Glutamatergic neuron (in vitro differentiated cells): ENCODE measurements at regions not wholly inside any gene's neighbourhood (a gene's known extent, or its start where the extent isn't known, plus 50 kb on each side); places are given as distances from the start of the nearest gene placed in this dataset.

Source experiments
- DNase-seq: peaks from one replicate; pipeline ENCODE4 v3.0.0; 2022
- H3K27ac Mint-ChIP-seq: one replicate; pipeline ENCODE4 v1.8.0; 2020; ENCODE audit warnings: mild to moderate bottlenecking, mixed read lengths, inconsistent platforms; ENCODE audit not compliant: unreplicated experiment
- H3K27me3 Mint-ChIP-seq: one replicate; pipeline ENCODE4 v1.8.0; 2020; ENCODE audit warnings: mild to moderate bottlenecking, moderate library complexity, mixed read lengths, inconsistent platforms; ENCODE audit not compliant: unreplicated experiment
- H3K36me3 Mint-ChIP-seq: one replicate; pipeline ENCODE4 v1.8.0; 2020; ENCODE audit warnings: mild to moderate bottlenecking, mixed read lengths, inconsistent platforms; ENCODE audit not compliant: unreplicated experiment
- H3K4me1 Mint-ChIP-seq: one replicate; pipeline ENCODE4 v1.8.0; 2020; ENCODE audit warnings: mild to moderate bottlenecking, low read depth, mixed read lengths, inconsistent platforms; ENCODE audit not compliant: unreplicated experiment
- H3K4me3 Mint-ChIP-seq: one replicate; pipeline ENCODE4 v1.8.0; 2020; ENCODE audit warnings: mild to moderate bottlenecking, mixed read lengths, inconsistent platforms; ENCODE audit not compliant: unreplicated experiment
- H3K9me3 Mint-ChIP-seq: one replicate; pipeline ENCODE4 v1.8.0; 2020; ENCODE audit warnings: mild to moderate bottlenecking, moderate library complexity, mixed read lengths, inconsistent platforms; ENCODE audit not compliant: unreplicated experiment
- TF ChIP-seq, protein P1 (sequence below): fragments of 200-600 bp; sonication (generic); IDR thresholded peaks from one replicate; pipeline ENCODE4 v1.5.0; 2021; ENCODE audit not compliant: partially characterized antibody, unreplicated experiment

DNA sequence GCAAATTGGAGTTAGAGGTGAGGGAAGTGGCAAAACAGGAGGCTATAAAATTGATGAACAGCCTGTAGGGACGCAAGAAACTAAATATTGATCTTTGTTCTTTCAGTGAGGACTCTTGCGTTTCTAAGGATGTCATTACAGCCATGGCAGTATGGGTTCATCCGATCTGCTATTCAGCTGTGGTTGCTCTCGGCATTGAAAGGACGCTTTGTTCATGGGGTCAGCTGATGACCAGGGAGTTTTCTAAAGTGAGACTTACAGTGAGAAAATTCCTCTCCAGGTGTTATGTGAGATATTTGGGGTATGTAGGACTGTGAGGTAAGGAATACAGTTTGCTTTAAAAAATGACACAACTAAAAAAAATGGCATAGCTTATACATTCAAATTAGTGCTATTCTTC is 52.7 kb upstream of the PELI1 start:
- H3K9me3 Mint-ChIP-seq: peaks cover 2% of the 10 kb centered on the region
- no peaks in the 10 kb centered on the region for H3K36me3 Mint-ChIP-seq
- H3K4me1 Mint-ChIP-seq: no peaks in the 10 kb centered on the region
- TF ChIP-seq, protein P1, sequence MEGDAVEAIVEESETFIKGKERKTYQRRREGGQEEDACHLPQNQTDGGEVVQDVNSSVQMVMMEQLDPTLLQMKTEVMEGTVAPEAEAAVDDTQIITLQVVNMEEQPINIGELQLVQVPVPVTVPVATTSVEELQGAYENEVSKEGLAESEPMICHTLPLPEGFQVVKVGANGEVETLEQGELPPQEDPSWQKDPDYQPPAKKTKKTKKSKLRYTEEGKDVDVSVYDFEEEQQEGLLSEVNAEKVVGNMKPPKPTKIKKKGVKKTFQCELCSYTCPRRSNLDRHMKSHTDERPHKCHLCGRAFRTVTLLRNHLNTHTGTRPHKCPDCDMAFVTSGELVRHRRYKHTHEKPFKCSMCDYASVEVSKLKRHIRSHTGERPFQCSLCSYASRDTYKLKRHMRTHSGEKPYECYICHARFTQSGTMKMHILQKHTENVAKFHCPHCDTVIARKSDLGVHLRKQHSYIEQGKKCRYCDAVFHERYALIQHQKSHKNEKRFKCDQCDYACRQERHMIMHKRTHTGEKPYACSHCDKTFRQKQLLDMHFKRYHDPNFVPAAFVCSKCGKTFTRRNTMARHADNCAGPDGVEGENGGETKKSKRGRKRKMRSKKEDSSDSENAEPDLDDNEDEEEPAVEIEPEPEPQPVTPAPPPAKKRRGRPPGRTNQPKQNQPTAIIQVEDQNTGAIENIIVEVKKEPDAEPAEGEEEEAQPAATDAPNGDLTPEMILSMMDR: no peak
- DNase-seq: no peak
- no peak overlapping the region for H3K27ac Mint-ChIP-seq
- no peak overlapping the region for H3K4me3 Mint-ChIP-seq
- peaks cover 2% of the 10 kb centered on the region for H3K27me3 Mint-ChIP-seq

DNA sequence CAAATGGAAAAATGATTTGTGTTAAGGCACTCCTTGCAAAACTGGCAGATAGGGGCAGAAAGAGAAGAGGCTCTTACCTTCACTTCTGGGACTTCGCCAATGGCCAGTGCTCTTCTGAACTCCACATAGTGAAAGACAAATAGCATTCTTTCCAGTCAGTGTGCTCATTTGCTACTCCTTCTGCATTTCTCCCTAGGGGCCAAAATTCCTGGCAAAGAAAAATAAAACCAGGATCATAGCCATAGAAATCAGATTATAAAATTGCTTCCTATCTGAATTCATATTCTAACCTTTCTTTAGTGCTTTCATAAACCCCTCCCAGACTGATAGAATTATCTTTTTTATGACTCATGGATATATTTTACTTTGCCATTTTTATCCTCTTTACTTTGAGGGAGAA is 56.9 kb upstream of the PELI1 start:
- Mint-ChIP-seq H3K9me3 (peaks cover 2% of the 10 kb centered on the region), H3K4me3 (no peak overlapping the region), H3K4me1 (no peaks in the 10 kb centered on the region), H3K27me3 (no peaks in the 10 kb centered on the region), H3K36me3 (no peaks in the 10 kb centered on the region), H3K27ac (no peak overlapping the region)
- no peak for DNase-seq
- TF ChIP-seq, protein P1: no peak

DNA sequence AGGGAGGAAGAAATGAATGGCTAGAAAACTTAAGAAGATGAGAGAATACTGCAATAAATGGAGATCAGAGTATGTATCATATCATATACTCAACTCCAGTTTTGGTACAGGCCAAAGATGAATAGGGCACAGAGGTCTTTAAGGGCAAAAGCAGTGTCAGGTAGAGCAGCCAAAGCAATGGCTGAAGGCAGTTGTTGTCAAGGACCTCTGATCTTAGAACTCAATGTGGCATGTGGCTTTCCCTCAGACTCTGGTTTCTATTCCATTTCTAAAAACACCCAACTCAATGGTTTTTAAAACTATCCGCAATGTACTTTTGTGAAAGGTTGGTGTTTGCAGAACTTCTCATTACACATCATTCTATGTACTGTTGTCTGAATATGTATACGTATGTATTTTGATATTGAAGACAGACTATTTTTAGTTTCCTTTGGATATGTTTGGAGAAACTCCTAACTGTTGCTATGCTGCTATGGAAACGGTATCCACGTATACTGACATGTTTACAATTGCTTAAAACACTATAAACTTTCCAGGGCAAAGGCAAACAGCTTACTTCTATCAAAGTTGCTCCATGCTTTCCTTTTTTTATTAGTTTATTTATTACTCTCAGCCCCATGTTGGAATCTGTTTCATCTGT is 58.1 kb upstream of the PELI1 start:
- peaks cover 2% of the 10 kb centered on the region for H3K27me3 Mint-ChIP-seq
- no peak for DNase-seq
- TF ChIP-seq, protein P1: no peak
- H3K36me3 Mint-ChIP-seq: no peaks in the 10 kb centered on the region
- H3K4me1 Mint-ChIP-seq: no peaks in the 10 kb centered on the region
- no peak overlapping the region for H3K27ac Mint-ChIP-seq
- peaks cover 6% of the 10 kb centered on the region for H3K9me3 Mint-ChIP-seq
- H3K4me3 Mint-ChIP-seq: no peak overlapping the region

DNA sequence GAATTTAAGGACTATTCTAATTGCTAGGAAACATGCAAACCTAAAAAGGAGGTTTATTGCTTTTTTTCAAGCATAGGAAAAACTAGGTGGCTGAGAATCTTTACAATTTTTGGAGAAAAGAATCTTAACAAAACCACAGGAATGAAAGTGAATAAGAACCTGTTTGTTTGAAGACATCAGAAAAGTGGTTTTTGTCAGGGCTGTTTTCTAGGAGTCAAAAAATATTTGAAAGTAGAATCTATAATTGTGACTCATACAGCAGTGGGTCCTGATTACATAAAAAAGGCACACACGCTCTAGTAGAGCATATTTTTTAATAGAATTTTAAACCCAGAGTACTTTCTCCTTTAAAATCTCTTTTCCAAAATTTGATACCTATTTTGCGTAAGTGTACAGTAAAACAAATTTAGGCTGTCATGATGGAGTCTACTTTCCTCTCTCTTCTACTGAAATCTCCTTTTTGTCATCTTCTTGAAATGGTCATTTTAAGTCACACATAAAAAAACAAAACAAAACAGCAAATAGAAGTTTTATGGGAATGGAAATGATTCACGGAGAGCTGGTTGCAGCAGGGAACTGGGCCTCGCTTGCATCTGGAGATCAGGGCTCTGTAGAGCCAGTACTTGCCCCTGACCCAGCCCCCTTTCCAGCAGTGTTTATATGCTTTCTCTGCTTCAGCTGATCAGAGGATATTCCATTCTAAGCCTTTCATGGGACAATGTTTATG is 59.1 kb upstream of the PELI1 start:
- Mint-ChIP-seq H3K36me3 (no peaks in the 10 kb centered on the region), H3K27ac (no peak overlapping the region), H3K4me3 (no peak overlapping the region), H3K27me3 (peaks cover 2% of the 10 kb centered on the region), H3K4me1 (no peaks in the 10 kb centered on the region), H3K9me3 (peaks cover 4% of the 10 kb centered on the region)
- no peak for DNase-seq
- TF ChIP-seq, protein P1: no peak

DNA sequence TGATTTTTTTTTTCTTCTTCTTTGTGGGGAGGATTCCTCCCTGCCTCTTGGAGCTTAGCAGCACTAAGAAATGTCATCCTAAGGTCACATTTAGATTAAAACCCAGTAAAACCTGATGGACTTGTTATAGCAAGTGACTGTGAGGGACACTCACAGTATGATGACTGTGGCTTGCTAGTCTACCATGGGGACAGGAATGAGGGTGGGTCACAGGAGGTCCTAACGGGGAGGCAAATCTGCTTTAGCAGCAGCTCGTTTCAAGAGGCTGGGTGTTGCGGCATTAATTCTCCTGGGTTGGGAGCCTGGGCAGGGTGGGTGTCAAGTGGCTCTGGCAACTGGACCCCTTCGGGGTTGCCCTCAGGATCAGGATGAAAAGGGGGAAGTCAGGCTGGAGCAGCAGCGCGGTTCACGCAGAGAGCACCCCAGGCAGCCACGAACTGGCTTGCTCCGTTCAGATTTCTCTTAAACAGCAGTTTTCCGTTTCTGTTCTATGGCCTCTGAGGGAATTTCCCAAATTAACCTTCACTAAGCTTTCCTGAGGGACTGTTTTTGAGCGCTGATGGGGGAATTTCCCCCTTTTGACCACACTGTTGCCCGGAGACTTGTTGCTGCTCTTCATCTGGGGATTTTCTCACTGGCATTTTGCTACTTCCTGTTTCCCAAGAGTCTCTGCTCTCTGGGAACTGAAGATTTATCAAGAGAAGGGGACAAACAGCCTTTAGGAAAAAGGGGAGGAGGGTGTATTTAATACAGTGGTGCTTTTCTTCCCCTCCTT is 59.8 kb upstream of the PELI1 start:
- DNase-seq: no peak
- H3K9me3 Mint-ChIP-seq: peaks cover 4% of the 10 kb centered on the region
- TF ChIP-seq, protein P1: no peak
- no peaks in the 10 kb centered on the region for H3K36me3 Mint-ChIP-seq
- no peak overlapping the region for H3K27ac Mint-ChIP-seq
- no peaks in the 10 kb centered on the region for H3K4me1 Mint-ChIP-seq
- no peak overlapping the region for H3K4me3 Mint-ChIP-seq
- H3K27me3 Mint-ChIP-seq: peaks cover 2% of the 10 kb centered on the region
